HEK293T (cell line): ENCODE measurements at regions not wholly inside any gene's neighbourhood (a gene's known extent, or its start where the extent isn't known, plus 50 kb on each side); places are given as distances from the start of the nearest gene placed in this dataset.
"Not testable (repeated sequence)": the region's sequence is repeated elsewhere in the genome, so short reads cannot be mapped to it uniquely, and the experiment has no call there.

Experiments
- CTCF ChIA-PET: fragments of 350-600 bp; formaldehyde crosslinking; extraction: SDS; loops from one replicate; lab custom pipeline; 2021; ENCODE audit warnings: antibody characterized with exemption, inconsistent platforms; lab: Yijun Ruan, JAX
- POLR2A ChIA-PET: fragments of 350-600 bp; formaldehyde crosslinking; extraction: SDS; loops from one replicate; lab custom pipeline; 2020; ENCODE audit warnings: antibody characterized with exemption, inconsistent platforms; lab: Yijun Ruan, JAX
- DNase-seq: peaks from one replicate; pipeline ENCODE4 v3.0.0; 2012; ENCODE audit warnings: mixed read lengths; ENCODE audit errors: extremely low spot score
- ARNT ChIP-seq: fragments of 450-650 bp; IDR thresholded peaks from 2 replicates; pipeline ENCODE4 v1.6.1; 2017; ENCODE audit warnings: mild to moderate bottlenecking
- BHLHE40 ChIP-seq: fragments of 450-650 bp; IDR thresholded peaks from 2 replicates; pipeline ENCODE4 v1.6.1; 2016; ENCODE audit warnings: mild to moderate bottlenecking, moderate library complexity, borderline replicate concordance
- CTBP1 ChIP-seq: fragments of 450-650 bp; IDR thresholded peaks from 2 replicates; pipeline ENCODE4 v1.6.1; 2016; ENCODE audit warnings: borderline replicate concordance
- ELF4 ChIP-seq: fragments of 450-650 bp; IDR thresholded peaks from 2 replicates; pipeline ENCODE4 v1.6.1; 2017; ENCODE audit warnings: antibody characterized with exemption
- FOXA1 ChIP-seq: fragments of 450-650 bp; IDR thresholded peaks from 2 replicates; pipeline ENCODE4 v1.6.1; 2016; ENCODE audit warnings: mild to moderate bottlenecking
- FOXK2 ChIP-seq: fragments of 450-650 bp; IDR thresholded peaks from 2 replicates; pipeline ENCODE4 v1.6.1; 2016; ENCODE audit warnings: mild to moderate bottlenecking
- FOXM1 ChIP-seq: fragments of 450-650 bp; IDR thresholded peaks from 2 replicates; pipeline ENCODE4 v1.6.1; 2017; ENCODE audit warnings: mild to moderate bottlenecking, borderline replicate concordance
- HDGF ChIP-seq: fragments of 450-650 bp; IDR thresholded peaks from 2 replicates; pipeline ENCODE4 v1.6.1; 2017; ENCODE audit warnings: antibody characterized with exemption, borderline replicate concordance
- L3MBTL2 ChIP-seq: fragments of 450-650 bp; conservative IDR thresholded peaks from 2 replicates; pipeline ENCODE4 v1.6.1; 2016; ENCODE audit warnings: mild to moderate bottlenecking
- LEF1 ChIP-seq: fragments of 450-650 bp; IDR thresholded peaks from 2 replicates; pipeline ENCODE4 v1.6.1; 2017; ENCODE audit warnings: mild to moderate bottlenecking, borderline replicate concordance
- NFRKB ChIP-seq: fragments of 450-650 bp; IDR thresholded peaks from 2 replicates; pipeline ENCODE4 v1.6.1; 2016; ENCODE audit warnings: mild to moderate bottlenecking, moderate library complexity
- PKNOX1 ChIP-seq: fragments of 450-650 bp; IDR thresholded peaks from 2 replicates; pipeline ENCODE4 v1.6.1; 2016
- SP1 ChIP-seq: fragments of 450-650 bp; IDR thresholded peaks from 2 replicates; pipeline ENCODE4 v1.6.1; 2017
- SUZ12 ChIP-seq: fragments of 450-650 bp; IDR thresholded peaks from 2 replicates; pipeline ENCODE4 v1.6.1; 2016; ENCODE audit warnings: mild to moderate bottlenecking
- TARDBP ChIP-seq: fragments of 450-650 bp; IDR thresholded peaks from 2 replicates; pipeline ENCODE4 v1.6.1; 2016
- ZNF384 ChIP-seq: fragments of 450-650 bp; IDR thresholded peaks from 2 replicates; pipeline ENCODE4 v1.6.1; 2016

GRCh38 chr7:85356916-85357315 lies 170.1 kb upstream of the SEMA3D start:
- POLR2A ChIA-PET, result no interaction called here
- CTCF ChIA-PET, result no interaction called here
- no peak for TF ChIP-seq FOXK2
- no peak for TF ChIP-seq SP1
- no peak for TF ChIP-seq NFRKB
- no peak for TF ChIP-seq BHLHE40
- no peak for TF ChIP-seq ZNF384
- TF ChIP-seq PKNOX1, result no peak
- no peak for TF ChIP-seq FOXM1
- TF ChIP-seq HDGF, result no peak
- no peak for TF ChIP-seq TARDBP
- TF ChIP-seq ELF4, result no peak
- TF ChIP-seq SUZ12, result no peak
- TF ChIP-seq ARNT, result no peak
- no peak for TF ChIP-seq LEF1
- TF ChIP-seq FOXA1, result no peak
- TF ChIP-seq CTBP1, result no peak
- no peak for TF ChIP-seq L3MBTL2
- no peak for DNase-seq

GRCh38 chr7:85343484-85343883 lies 156.6 kb upstream of the SEMA3D start:
- no peak for DNase-seq
- ChIA-PET CTCF (no interaction called here), POLR2A (no interaction called here)
- TF ChIP-seq LEF1, result no peak
- TF ChIP-seq FOXK2, result no peak
- TF ChIP-seq HDGF, result no peak
- no peak for TF ChIP-seq TARDBP
- no peak for TF ChIP-seq NFRKB
- TF ChIP-seq CTBP1, result no peak
- no peak for TF ChIP-seq PKNOX1
- TF ChIP-seq L3MBTL2, result no peak
- no peak for TF ChIP-seq FOXM1
- TF ChIP-seq ARNT, result no peak
- no peak for TF ChIP-seq SUZ12
- no peak for TF ChIP-seq BHLHE40
- TF ChIP-seq FOXA1, result no peak
- no peak for TF ChIP-seq ELF4
- TF ChIP-seq ZNF384, result no peak
- no peak for TF ChIP-seq SP1

GRCh38 chr7:85342781-85343180 lies 155.9 kb upstream of the SEMA3D start:
- ChIA-PET CTCF (no interaction called here), POLR2A (no interaction called here)

GRCh38 chr7:85341973-85342372 lies 155.1 kb upstream of the SEMA3D start:
- CTCF ChIA-PET, result no interaction called here
- no peak for DNase-seq
- POLR2A ChIA-PET, result no interaction called here
- TF ChIP-seq ZNF384 (peak; percentile 43; the same call in 1 of the 2 replicates), FOXK2 (no peak), TARDBP (no peak), ARNT (no peak), NFRKB (no peak)

More at GRCh38 chr7:85342781-85343180, 155.9 kb upstream of the SEMA3D start:
- no peak for DNase-seq
- no peak for TF ChIP-seq ELF4
- TF ChIP-seq SUZ12, result no peak
- TF ChIP-seq NFRKB, result no peak
- no peak for TF ChIP-seq BHLHE40
- TF ChIP-seq LEF1, result no peak
- no peak for TF ChIP-seq PKNOX1
- TF ChIP-seq SP1, result no peak
- TF ChIP-seq L3MBTL2, result no peak
- TF ChIP-seq ARNT, result no peak
- TF ChIP-seq ZNF384, result no peak
- TF ChIP-seq CTBP1, result no peak
- no peak for TF ChIP-seq FOXA1
- TF ChIP-seq FOXM1, result no peak
- TF ChIP-seq TARDBP, result no peak

GRCh38 chr7:85341121-85341520 lies 154.3 kb upstream of the SEMA3D start:
- CTCF ChIA-PET, result no interaction called here
- TF ChIP-seq ZNF384 (no peak), SP1 (no peak), FOXA1 (no peak), HDGF (no peak), PKNOX1 (no peak), ELF4 (no peak)
- no peak for DNase-seq
- POLR2A ChIA-PET, result no interaction called here

GRCh38 chr7:85336086-85336485 lies 149.2 kb upstream of the SEMA3D start:
- ChIA-PET CTCF (no interaction called here), POLR2A (no interaction called here)
- DNase-seq, result no peak
- TF ChIP-seq TARDBP (no peak), ARNT (no peak), FOXM1 (no peak), FOXA1 (no peak), L3MBTL2 (no peak), SUZ12 (no peak), CTBP1 (no peak), ELF4 (no peak), BHLHE40 (no peak), ZNF384 (no peak), LEF1 (no peak)

- DNase-seq, CTCF ChIA-PET, POLR2A ChIA-PET: not testable (repeated sequence)
These were observed 148.3 kb upstream of the SEMA3D start for GRCh38 chr7:85335113-85335512.
